Adrenal gland (tissue), 9 donors: ENCODE measurements at regions not wholly inside any gene's neighbourhood (a gene's known extent, or its start where the extent isn't known, plus 50 kb on each side); places are given as distances from the start of the nearest gene placed in this dataset.

Experiments
- DNase-seq, 7 donors: peaks; one replicate each; pipeline ENCODE4 v3.0.0-alpha.2; 2019 to 2020
- H3K27ac ChIP-seq, 5 donors: fragments of 200-600 bp; sonication (generic) in 4 of 5; 1 replicate in 3 of 5; 2 replicates in 2 of 5; pipeline versions ENCODE4 v1.5.1 to v1.8.0; 2016 to 2020; ENCODE audit warnings: mild to moderate bottlenecking in 1 of 5
- H3K27me3 ChIP-seq: fragments of 200-600 bp; 2 replicates; pipeline ENCODE4 v1.8.0; 2021
- H3K36me3 ChIP-seq, 2 donors: fragments of 200-600 bp; replicated peaks in 1 of 2; 1 replicate in 1 of 2; 2 replicates in 1 of 2; pipeline versions ENCODE4 v1.5.1 to v1.8.0; 2018 to 2022
- H3K4me1 ChIP-seq, 2 donors: fragments of 200-600 bp; replicated peaks in 1 of 2; 1 replicate in 1 of 2; 2 replicates in 1 of 2; pipeline versions ENCODE4 v1.5.1 to v1.8.0; 2018 to 2021
- H3K4me3 ChIP-seq, 4 donors: fragments of 200-600 bp; sonication (generic) in 3 of 4; one replicate each; pipeline ENCODE4 v1.5.1; 2016 to 2018
- H3K9me3 ChIP-seq, 3 donors: fragments of 200-600 bp; sonication (generic) in 1 of 3; replicated peaks in 1 of 3; 1 replicate in 2 of 3; 2 replicates in 1 of 3; pipeline versions ENCODE4 v1.5.1 to v1.8.0; 2016 to 2021
- POLR2A ChIP-seq, 2 donors: fragments of 450-650 bp; IDR thresholded peaks; one replicate each; pipeline ENCODE4 v1.6.1; 2017; ENCODE audit warnings: antibody characterized with exemption in 2 of 2, mild to moderate bottlenecking in 2 of 2, moderate library complexity in 1 of 2
- WGBS, 4 donors: extraction: QIAGEN DNeasy Blood & Tissue Kit in 2 of 4; methylation state at CpG; one replicate each; pipeline versions ENCODE4 v1.1.5 to v1.1.7; 2013 to 2017; 5-methylcytosine and 5-hydroxymethylcytosine counted together
- intact Hi-C, 2 donors: fragments of 100-400 bp; cut with DNase I; formaldehyde crosslinking; loops; one replicate each; pipeline versions ENCODE4 v1.14.1 to v1.15.0; 2022 to 2023
- TF ChIP-seq, protein P1 (sequence below), 6 experiments: fragments of 450-650 bp in 4 of 6; fragments of 200-600 bp in 2 of 6; sonication (generic) in 1 of 6; IDR thresholded peaks; 1 replicate in 5 of 6; 2 replicates in 1 of 6; pipeline versions ENCODE4 v1.5.1 to v1.8.0; 2016 to 2021; ENCODE audit warnings: antibody characterized with exemption in 6 of 6, mild to moderate bottlenecking in 2 of 6, moderate library complexity in 1 of 6
- donor health status: healthy with polysubstance abuse.
- donor health status: Bipolar disorder and iron deficiency.
- donor health status: DM: yes; HTN: yes; CAD: no.
- donor health status: DM: no; HTN: no; CAD: no.
- donor health status: DM: no; HTN: no; CAD: no.

DNA sequence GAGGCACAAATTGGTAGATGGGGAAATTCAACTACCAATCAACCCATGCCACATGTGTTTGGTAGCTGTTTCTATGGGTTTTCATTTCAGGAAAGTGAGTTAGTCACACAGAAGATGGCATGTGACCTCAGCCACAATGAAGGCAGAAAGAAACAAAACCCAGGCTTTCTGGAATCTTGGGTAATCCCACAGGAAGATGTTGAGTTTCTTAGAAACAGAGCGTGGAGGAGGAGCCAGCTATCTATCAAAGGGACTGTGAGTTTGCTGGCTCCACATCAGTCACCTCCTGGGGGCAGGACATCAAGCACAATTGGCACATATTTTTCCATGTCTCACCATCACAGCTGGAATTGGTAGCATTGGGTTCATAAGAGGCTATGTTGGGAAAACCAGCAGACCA, 188.9 kb upstream of the PLXNA2 start:
- 67 to 90% (median 78%) methylated on average over 1 of the region's 1 CpG for WGBS, 4 donors

DNA sequence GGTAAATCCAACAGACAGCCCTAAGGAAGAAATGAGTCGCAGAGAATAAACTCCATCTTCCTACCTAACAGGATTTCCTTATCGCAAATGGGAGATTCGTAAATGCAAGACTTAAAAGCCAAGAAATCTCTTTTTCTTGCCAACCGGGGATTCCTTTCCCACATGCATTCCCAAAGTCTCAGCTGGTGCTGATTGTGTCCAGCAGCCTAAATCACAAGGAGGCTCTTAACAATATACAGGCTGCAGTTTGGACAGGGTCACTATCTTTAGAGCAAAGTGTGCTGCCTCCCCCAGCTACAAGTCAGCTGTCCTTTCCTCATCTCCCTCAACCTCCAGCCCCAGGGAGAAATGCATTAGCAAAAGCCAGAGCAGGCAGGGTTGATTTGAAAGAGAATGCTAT, 189.8 kb upstream of the PLXNA2 start:
- DNase-seq: no peak
- no peak for TF ChIP-seq POLR2A (IDR thresholded peaks at IDR 0.05)
- TF ChIP-seq, protein P1, sequence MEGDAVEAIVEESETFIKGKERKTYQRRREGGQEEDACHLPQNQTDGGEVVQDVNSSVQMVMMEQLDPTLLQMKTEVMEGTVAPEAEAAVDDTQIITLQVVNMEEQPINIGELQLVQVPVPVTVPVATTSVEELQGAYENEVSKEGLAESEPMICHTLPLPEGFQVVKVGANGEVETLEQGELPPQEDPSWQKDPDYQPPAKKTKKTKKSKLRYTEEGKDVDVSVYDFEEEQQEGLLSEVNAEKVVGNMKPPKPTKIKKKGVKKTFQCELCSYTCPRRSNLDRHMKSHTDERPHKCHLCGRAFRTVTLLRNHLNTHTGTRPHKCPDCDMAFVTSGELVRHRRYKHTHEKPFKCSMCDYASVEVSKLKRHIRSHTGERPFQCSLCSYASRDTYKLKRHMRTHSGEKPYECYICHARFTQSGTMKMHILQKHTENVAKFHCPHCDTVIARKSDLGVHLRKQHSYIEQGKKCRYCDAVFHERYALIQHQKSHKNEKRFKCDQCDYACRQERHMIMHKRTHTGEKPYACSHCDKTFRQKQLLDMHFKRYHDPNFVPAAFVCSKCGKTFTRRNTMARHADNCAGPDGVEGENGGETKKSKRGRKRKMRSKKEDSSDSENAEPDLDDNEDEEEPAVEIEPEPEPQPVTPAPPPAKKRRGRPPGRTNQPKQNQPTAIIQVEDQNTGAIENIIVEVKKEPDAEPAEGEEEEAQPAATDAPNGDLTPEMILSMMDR (IDR thresholded peaks at IDR 0.05): no peak
- H3K9me3 ChIP-seq: no peaks in the 10 kb centered on the region
- H3K27ac ChIP-seq: no peak overlapping the region
- 69 to 79% (median 78%) methylated on average over 4 of the region's 4 CpGs for WGBS, 4 donors
- intact Hi-C loops: no loop called here
- H3K4me3 ChIP-seq: no peak overlapping the region
- H3K36me3 ChIP-seq: no peaks in the 10 kb centered on the region
- H3K4me1 ChIP-seq: no peaks in the 10 kb centered on the region
- no peaks in the 10 kb centered on the region for H3K27me3 ChIP-seq

More for the DNA sequence above, 188.9 kb upstream of the PLXNA2 start:
- no peak overlapping the region for H3K4me3 ChIP-seq
- TF ChIP-seq, protein P1 (IDR thresholded peaks at IDR 0.05): no peak
- TF ChIP-seq POLR2A (IDR thresholded peaks at IDR 0.05): no peak
- intact Hi-C loops: no loop called here
- H3K9me3 ChIP-seq: no peaks in the 10 kb centered on the region
- no peak for DNase-seq
- no peaks in the 10 kb centered on the region for H3K36me3 ChIP-seq
- no peaks in the 10 kb centered on the region for H3K27me3 ChIP-seq
- H3K27ac ChIP-seq: no peak overlapping the region
- H3K4me1 ChIP-seq: no peaks in the 10 kb centered on the region

DNA sequence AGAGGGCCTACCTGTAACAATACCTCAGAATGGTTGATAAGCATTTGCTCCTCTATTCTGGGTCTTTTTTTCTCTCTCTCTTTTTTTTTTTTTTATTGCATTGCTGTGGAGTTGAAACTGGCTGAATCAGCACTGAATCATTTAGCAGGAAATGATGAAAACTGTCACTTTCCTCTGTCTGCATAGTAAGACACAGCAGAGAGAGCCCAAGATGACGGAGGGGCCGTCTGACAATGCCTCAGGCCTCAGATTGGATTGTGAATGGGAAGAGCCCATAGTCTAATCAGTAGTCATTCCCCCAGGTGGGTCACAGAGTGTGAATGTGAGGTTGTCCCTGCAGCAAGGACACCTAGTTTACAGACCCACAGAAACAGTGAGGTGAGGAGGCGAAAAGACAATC, 193.2 kb upstream of the PLXNA2 start:
- intact Hi-C loops: no loop called here
- Histone ChIP-seq H3K9me3 (no peaks in the 10 kb centered on the region), H3K4me1 (no peaks in the 10 kb centered on the region), H3K27ac (no peak overlapping the region), H3K4me3 (no peak overlapping the region), H3K36me3 (no peaks in the 10 kb centered on the region), H3K27me3 (no peaks in the 10 kb centered on the region)
- DNase-seq: no peak
- TF ChIP-seq, protein P1 (IDR thresholded peaks at IDR 0.05): no peak
- TF ChIP-seq POLR2A (IDR thresholded peaks at IDR 0.05): no peak
- WGBS, 4 donors: 66 to 75% (median 70%) methylated on average over 3 of the region's 3 CpGs

DNA sequence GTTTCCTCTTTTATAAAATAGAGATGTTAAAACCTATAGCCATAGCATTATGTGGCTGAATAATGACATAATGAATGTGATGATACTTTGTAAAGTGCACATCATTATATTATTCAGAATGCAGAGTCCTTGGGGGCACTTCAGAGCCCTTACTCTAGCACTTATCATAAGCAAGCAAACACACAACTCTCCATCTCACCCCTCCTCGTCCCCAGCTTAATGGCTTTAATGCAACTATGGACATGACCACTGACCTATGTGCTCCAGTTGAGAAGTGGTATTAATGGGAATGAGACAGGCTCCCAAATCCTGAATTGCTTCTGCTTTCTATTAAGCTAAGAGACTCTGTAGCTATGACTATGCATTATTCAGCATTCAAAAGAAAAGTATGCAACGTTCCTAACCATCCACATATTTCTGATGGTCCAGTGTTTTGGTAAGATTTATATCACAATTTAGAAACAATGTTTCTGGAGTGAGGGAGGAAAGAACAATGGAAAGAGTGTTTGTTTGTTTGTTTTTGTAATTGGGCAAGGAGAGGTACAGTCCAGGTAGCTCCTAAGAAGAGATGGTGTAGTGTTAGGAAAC, 194.0 kb upstream of the PLXNA2 start:
- Histone ChIP-seq H3K27ac (no peak overlapping the region), H3K4me3 (no peak overlapping the region), H3K4me1 (no peaks in the 10 kb centered on the region), H3K36me3 (no peaks in the 10 kb centered on the region), H3K27me3 (no peaks in the 10 kb centered on the region), H3K9me3 (no peaks in the 10 kb centered on the region)
- TF ChIP-seq, protein P1 (IDR thresholded peaks at IDR 0.05): no peak
- no peak for TF ChIP-seq POLR2A (IDR thresholded peaks at IDR 0.05)
- DNase-seq: no peak
- 26 to 55% (median 43%) methylated on average over 2 of the region's 2 CpGs for WGBS, 4 donors
- intact Hi-C loops: no loop called here
